ENCODE measurements at regions not wholly inside any gene's neighbourhood (a gene's known extent, or its start where the extent isn't known, plus 50 kb on each side); places are given as distances from the start of the nearest gene placed in this dataset.

- intact Hi-C loops (cut with DNase I): no loop called here
- no peak for DNase-seq
- ATAC-seq: no peak
Observed at GRCh38 chr2:150110548-150110947, 376.9 kb downstream of the RND3 start.

GRCh38 chr2:150109912-150110311 lies 377.6 kb downstream of the RND3 start:
- Histone ChIP-seq H3K4me1 (no peaks in the 10 kb centered on the region), H3K9me3 (no peaks in the 10 kb centered on the region), H3K27ac (no peak overlapping the region), H3K36me3 (no peaks in the 10 kb centered on the region), H3K4me3 (no peak overlapping the region), H3K27me3 (ENCODE audit: low read depth) (no peaks in the 10 kb centered on the region)
- no peak for TF ChIP-seq CTCF (IDR thresholded peaks at IDR 0.05)
- intact Hi-C loops (cut with DNase I): no loop called here
- ATAC-seq (no peak), DNase-seq (no peak)

More at GRCh38 chr2:150110548-150110947, 376.9 kb downstream of the RND3 start:
- no peaks in the 10 kb centered on the region for H3K27me3 ChIP-seq (ENCODE audit: low read depth)
- H3K4me1 ChIP-seq: no peaks in the 10 kb centered on the region
- H3K27ac ChIP-seq: no peak overlapping the region
- no peak for TF ChIP-seq CTCF (IDR thresholded peaks at IDR 0.05)
- H3K9me3 ChIP-seq: no peaks in the 10 kb centered on the region
- H3K4me3 ChIP-seq: no peak overlapping the region
- H3K36me3 ChIP-seq: no peaks in the 10 kb centered on the region

GRCh38 chr2:150109028-150109427 lies 378.4 kb downstream of the RND3 start:
- no peak for DNase-seq
- no peaks in the 10 kb centered on the region for H3K36me3 ChIP-seq
- no peak for ATAC-seq
- no peaks in the 10 kb centered on the region for H3K9me3 ChIP-seq
- no peak overlapping the region for H3K27ac ChIP-seq
- no peaks in the 10 kb centered on the region for H3K27me3 ChIP-seq (ENCODE audit: low read depth)
- no peak for TF ChIP-seq CTCF (IDR thresholded peaks at IDR 0.05)
- no peak overlapping the region for H3K4me3 ChIP-seq
- no peaks in the 10 kb centered on the region for H3K4me1 ChIP-seq
- intact Hi-C loops (cut with DNase I): no loop called here

GRCh38 chr2:150107816-150108215 lies 379.7 kb downstream of the RND3 start:
- intact Hi-C loops (cut with DNase I): no loop called here
- no peaks in the 10 kb centered on the region for H3K4me1 ChIP-seq
- ATAC-seq: no peak
- no peaks in the 10 kb centered on the region for H3K9me3 ChIP-seq
- H3K4me3 ChIP-seq: no peak overlapping the region
- H3K27me3 ChIP-seq (ENCODE audit: low read depth): no peaks in the 10 kb centered on the region
- TF ChIP-seq CTCF (IDR thresholded peaks at IDR 0.05): no peak
- no peak for DNase-seq
- H3K27ac ChIP-seq: no peak overlapping the region
- no peaks in the 10 kb centered on the region for H3K36me3 ChIP-seq

- H3K4me3 ChIP-seq: no peak overlapping the region
- no peaks in the 10 kb centered on the region for H3K27me3 ChIP-seq (ENCODE audit: low read depth)
- H3K4me1 ChIP-seq: no peaks in the 10 kb centered on the region
- ATAC-seq (no peak), DNase-seq (no peak)
- no peak overlapping the region for H3K27ac ChIP-seq
- no peak for TF ChIP-seq CTCF (IDR thresholded peaks at IDR 0.05)
- intact Hi-C loops (cut with DNase I): no loop called here
- H3K9me3 ChIP-seq: no peaks in the 10 kb centered on the region
- no peaks in the 10 kb centered on the region for H3K36me3 ChIP-seq
Observed at GRCh38 chr2:150107170-150107569, 380.3 kb downstream of the RND3 start.

GRCh38 chr2:150101947-150102346 lies 385.5 kb downstream of the RND3 start:
- Histone ChIP-seq H3K4me3 (no peak overlapping the region), H3K36me3 (no peaks in the 10 kb centered on the region), H3K27me3 (ENCODE audit: low read depth) (no peaks in the 10 kb centered on the region), H3K9me3 (no peaks in the 10 kb centered on the region), H3K27ac (no peak overlapping the region), H3K4me1 (peaks cover 10% of the 10 kb centered on the region)
- ATAC-seq: no peak
- no peak for TF ChIP-seq CTCF (IDR thresholded peaks at IDR 0.05)
- intact Hi-C loops (cut with DNase I): no loop called here
- no peak for DNase-seq
